ENCODE measurements at regions not wholly inside any gene's neighbourhood (a gene's known extent, or its start where the extent isn't known, plus 50 kb on each side); places are given as distances from the start of the nearest gene placed in this dataset.
"Not testable (repeated sequence)": the region's sequence is repeated elsewhere in the genome, so short reads cannot be mapped to it uniquely, and the experiment has no call there.

GRCh38 chr1:120242582-120242981, 66.3 kb upstream of the SEC22B start:
- not testable (repeated sequence) for TF ChIP-seq RCOR1 (IDR thresholded peaks at IDR 0.05; ENCODE audit: low read depth, low read length); ZFP36 (IDR thresholded peaks at IDR 0.05; ENCODE audit: borderline replicate concordance, partially characterized antibody); CTCF (IDR thresholded peaks at IDR 0.05); MAX (IDR thresholded peaks at IDR 0.05)
- TF ChIP-seq, protein P1, sequence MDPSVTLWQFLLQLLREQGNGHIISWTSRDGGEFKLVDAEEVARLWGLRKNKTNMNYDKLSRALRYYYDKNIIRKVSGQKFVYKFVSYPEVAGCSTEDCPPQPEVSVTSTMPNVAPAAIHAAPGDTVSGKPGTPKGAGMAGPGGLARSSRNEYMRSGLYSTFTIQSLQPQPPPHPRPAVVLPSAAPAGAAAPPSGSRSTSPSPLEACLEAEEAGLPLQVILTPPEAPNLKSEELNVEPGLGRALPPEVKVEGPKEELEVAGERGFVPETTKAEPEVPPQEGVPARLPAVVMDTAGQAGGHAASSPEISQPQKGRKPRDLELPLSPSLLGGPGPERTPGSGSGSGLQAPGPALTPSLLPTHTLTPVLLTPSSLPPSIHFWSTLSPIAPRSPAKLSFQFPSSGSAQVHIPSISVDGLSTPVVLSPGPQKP (IDR thresholded peaks at IDR 0.05; ENCODE audit: low read depth, low read length) = not testable (repeated sequence)
